ENCODE measurements at regions not wholly inside any gene's neighbourhood (a gene's known extent, or its start where the extent isn't known, plus 50 kb on each side); places are given as distances from the start of the nearest gene placed in this dataset.

DNA sequence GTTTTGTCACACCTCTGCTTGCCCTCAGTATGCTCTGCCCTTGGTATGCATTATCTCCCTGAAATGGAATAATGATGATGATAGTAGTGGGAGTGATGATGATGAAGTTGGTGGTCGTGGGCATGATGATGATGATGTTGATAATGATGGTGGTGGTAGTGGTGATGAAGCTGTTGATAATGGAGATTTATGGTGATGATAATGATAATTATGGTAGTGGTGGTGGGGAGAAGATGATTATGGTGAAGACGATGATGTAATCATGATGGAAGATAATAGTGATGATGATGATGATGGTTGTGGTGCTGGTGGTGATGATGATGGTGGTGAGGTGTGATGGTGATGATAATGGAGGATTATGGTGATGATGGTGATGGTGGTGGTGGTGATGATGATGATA lies 390.1 kb upstream of the EEF2KMT start:
- TF ChIP-seq POLR2AphosphoS5 (IDR thresholded peaks at IDR 0.05) (no peak), EP300 (IDR thresholded peaks at IDR 0.05; ENCODE audit: low read depth) (no peak), POLR2A (IDR thresholded peaks at IDR 0.05) (no peak)
- TF ChIP-seq, protein P1, sequence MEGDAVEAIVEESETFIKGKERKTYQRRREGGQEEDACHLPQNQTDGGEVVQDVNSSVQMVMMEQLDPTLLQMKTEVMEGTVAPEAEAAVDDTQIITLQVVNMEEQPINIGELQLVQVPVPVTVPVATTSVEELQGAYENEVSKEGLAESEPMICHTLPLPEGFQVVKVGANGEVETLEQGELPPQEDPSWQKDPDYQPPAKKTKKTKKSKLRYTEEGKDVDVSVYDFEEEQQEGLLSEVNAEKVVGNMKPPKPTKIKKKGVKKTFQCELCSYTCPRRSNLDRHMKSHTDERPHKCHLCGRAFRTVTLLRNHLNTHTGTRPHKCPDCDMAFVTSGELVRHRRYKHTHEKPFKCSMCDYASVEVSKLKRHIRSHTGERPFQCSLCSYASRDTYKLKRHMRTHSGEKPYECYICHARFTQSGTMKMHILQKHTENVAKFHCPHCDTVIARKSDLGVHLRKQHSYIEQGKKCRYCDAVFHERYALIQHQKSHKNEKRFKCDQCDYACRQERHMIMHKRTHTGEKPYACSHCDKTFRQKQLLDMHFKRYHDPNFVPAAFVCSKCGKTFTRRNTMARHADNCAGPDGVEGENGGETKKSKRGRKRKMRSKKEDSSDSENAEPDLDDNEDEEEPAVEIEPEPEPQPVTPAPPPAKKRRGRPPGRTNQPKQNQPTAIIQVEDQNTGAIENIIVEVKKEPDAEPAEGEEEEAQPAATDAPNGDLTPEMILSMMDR (IDR thresholded peaks at IDR 0.05), result no peak
- Histone ChIP-seq H3K4me1 (no peaks in the 10 kb centered on the region), H3K27me3 (no peaks in the 10 kb centered on the region), H3K4me3 (no peak overlapping the region), H3K36me3 (no peaks in the 10 kb centered on the region), H3K9me3 (no peaks in the 10 kb centered on the region), H3K27ac (no peak overlapping the region)
- intact Hi-C loops (cut with DNase I; ENCODE audit: low total_unique reads), result no loop called here
- in situ Hi-C loops (cut with MboI; ENCODE audit: low pct_ligation_motif_present in 1 of 4, low pct_unique_long_range_greater_than_20kb in 1 of 4, low sequenced_read_pairs in 3 of 4), result loop anchor here in 1 of 4 donors (25.0 kb wide), 1 partner anchor 250 kb away; no protein-coding TSS in a partner anchor
- DNase-seq, result no peak
- WGBS, 2 donors (ENCODE audit: low coverage in 1 of 2), result 70 to 81% methylated on average over 2 of the region's 2 CpGs

- H3K36me3 ChIP-seq, result no peaks in the 10 kb centered on the region
- no peak overlapping the region for H3K27ac ChIP-seq
- intact Hi-C loops (cut with DNase I; ENCODE audit: low total_unique reads) (no loop called here), in situ Hi-C loops (cut with MboI; ENCODE audit: low pct_ligation_motif_present in 1 of 4, low pct_unique_long_range_greater_than_20kb in 1 of 4, low sequenced_read_pairs in 3 of 4) (loop anchor here in 1 of 4 donors (25.0 kb wide), 1 partner anchor 245 kb away; no protein-coding TSS in a partner anchor)
- H3K9me3 ChIP-seq, result no peaks in the 10 kb centered on the region
- DNase-seq, result no peak
- 63 to 69% methylated on average over 2 to 5 of the region's 5 CpGs for WGBS, 2 donors (ENCODE audit: low coverage in 1 of 2)
- no peaks in the 10 kb centered on the region for H3K27me3 ChIP-seq
- no peaks in the 10 kb centered on the region for H3K4me1 ChIP-seq
- no peak overlapping the region for H3K4me3 ChIP-seq
- TF ChIP-seq, protein P1 (IDR thresholded peaks at IDR 0.05), result no peak
- TF ChIP-seq POLR2A (IDR thresholded peaks at IDR 0.05) (no peak), EP300 (IDR thresholded peaks at IDR 0.05; ENCODE audit: low read depth) (no peak), POLR2AphosphoS5 (IDR thresholded peaks at IDR 0.05) (no peak)
Measured at GRCh38 chr16:5482256-5482655, 384.7 kb upstream of the EEF2KMT start.

- TF ChIP-seq, protein P1 (IDR thresholded peaks at IDR 0.05), result no peak
- TF ChIP-seq EP300 (IDR thresholded peaks at IDR 0.05; ENCODE audit: low read depth) (no peak), POLR2A (IDR thresholded peaks at IDR 0.05) (no peak), POLR2AphosphoS5 (IDR thresholded peaks at IDR 0.05) (no peak)
- 80 to 85% methylated on average over 6 to 7 of the region's 7 CpGs for WGBS, 2 donors (ENCODE audit: low coverage in 1 of 2)
- no peaks in the 10 kb centered on the region for H3K36me3 ChIP-seq
- no peak overlapping the region for H3K4me3 ChIP-seq
- no peaks in the 10 kb centered on the region for H3K27me3 ChIP-seq
- no peak for DNase-seq
- intact Hi-C loops (cut with DNase I; ENCODE audit: low total_unique reads), result no loop called here
- in situ Hi-C loops (cut with MboI; ENCODE audit: low pct_ligation_motif_present in 1 of 4, low pct_unique_long_range_greater_than_20kb in 1 of 4, low sequenced_read_pairs in 3 of 4), result loop anchor here in 1 of 4 donors (25.0 kb wide), 1 partner anchor 243 kb away; no protein-coding TSS in a partner anchor
- H3K27ac ChIP-seq, result no peak overlapping the region
- no peaks in the 10 kb centered on the region for H3K9me3 ChIP-seq
- no peaks in the 10 kb centered on the region for H3K4me1 ChIP-seq
Measured at GRCh38 chr16:5480431-5481195, 383.0 kb upstream of the EEF2KMT start.

GRCh38 chr16:5479926-5480325 lies 382.3 kb upstream of the EEF2KMT start:
- no peaks in the 10 kb centered on the region for H3K4me1 ChIP-seq
- H3K4me3 ChIP-seq, result no peak overlapping the region
- TF ChIP-seq, protein P1 (IDR thresholded peaks at IDR 0.05), result no peak
- TF ChIP-seq POLR2AphosphoS5 (IDR thresholded peaks at IDR 0.05) (no peak), EP300 (IDR thresholded peaks at IDR 0.05; ENCODE audit: low read depth) (no peak), POLR2A (IDR thresholded peaks at IDR 0.05) (no peak)
- no peaks in the 10 kb centered on the region for H3K9me3 ChIP-seq
- in situ Hi-C loops (cut with MboI; ENCODE audit: low pct_ligation_motif_present in 1 of 4, low pct_unique_long_range_greater_than_20kb in 1 of 4, low sequenced_read_pairs in 3 of 4) (loop anchor here in 2 of 4 donors (10.0 to 25.0 kb wide), 2 partner anchors 243 to 245 kb away; no protein-coding TSS in a partner anchor), intact Hi-C loops (cut with DNase I; ENCODE audit: low total_unique reads) (no loop called here)
- no peak for DNase-seq
- WGBS, 2 donors (ENCODE audit: low coverage in 1 of 2), result 58 to 60% methylated on average over 1 to 3 of the region's 3 CpGs
- H3K36me3 ChIP-seq, result no peaks in the 10 kb centered on the region
- H3K27ac ChIP-seq, result no peak overlapping the region
- H3K27me3 ChIP-seq, result no peaks in the 10 kb centered on the region

Data from transverse colon (tissue), 4 donors.